ENCODE measurements at regions not wholly inside any gene's neighbourhood (a gene's known extent, or its start where the extent isn't known, plus 50 kb on each side); places are given as distances from the start of the nearest gene placed in this dataset.

DNA sequence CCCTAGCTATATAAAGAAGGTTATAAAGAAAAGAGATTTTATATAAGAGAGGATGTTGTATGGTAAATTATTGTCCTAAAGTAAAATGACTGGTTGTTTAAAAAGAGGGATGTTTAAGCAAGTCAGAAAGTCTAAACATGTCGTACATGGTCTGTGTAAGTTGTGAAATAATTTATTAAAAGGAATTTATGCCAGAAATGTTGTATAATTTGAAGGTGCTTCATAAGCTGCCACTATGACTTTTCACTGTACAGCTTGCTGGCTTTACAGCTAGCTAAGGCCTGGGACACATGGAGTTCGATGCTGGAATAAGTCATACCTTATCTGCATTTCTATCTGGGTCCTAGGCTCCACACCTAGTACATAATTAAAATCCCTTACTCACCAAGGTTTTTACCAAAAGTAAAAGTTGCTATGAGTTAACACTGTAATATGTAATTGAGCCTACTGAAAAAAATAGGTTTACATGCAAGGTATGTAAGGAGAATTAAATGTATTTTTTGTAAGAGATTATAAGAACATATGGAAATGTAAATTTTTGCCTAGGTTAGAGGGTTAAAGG is 59.0 kb upstream of the EDEM3 start:
- DNase-seq = no peak

DNA sequence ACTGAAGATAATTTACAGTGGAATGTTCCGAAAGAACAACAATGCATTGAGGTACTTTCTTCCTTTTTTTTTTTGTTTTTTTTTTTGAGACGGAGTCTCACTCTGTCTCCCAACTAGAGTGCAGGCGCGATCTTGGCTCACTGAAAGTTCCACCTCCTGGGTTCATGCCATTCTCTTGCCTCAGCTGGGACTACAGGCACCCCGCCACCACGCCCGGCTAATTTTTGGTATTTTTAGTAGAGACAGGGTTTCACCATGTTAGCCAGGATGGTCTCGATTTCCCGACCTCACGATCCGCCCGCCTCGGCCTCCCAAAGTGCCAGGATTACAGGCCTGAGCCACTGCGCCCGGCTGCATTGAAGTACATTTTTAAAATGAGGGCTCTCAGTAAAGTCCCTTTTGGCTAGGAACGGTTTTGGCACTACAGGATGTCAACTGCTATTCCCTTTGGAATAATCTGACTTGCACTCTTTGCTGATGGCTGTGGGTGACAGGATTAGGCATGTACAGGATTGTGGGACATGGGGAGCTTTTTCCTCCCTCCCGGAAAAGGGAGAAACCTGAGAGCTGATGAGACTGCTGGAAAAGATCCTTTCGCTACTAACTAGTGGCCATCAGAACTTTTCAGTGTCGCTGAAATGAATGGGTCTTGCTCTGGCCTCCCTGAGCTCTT is 56.9 kb upstream of the EDEM3 start:
- no peak for DNase-seq

DNA sequence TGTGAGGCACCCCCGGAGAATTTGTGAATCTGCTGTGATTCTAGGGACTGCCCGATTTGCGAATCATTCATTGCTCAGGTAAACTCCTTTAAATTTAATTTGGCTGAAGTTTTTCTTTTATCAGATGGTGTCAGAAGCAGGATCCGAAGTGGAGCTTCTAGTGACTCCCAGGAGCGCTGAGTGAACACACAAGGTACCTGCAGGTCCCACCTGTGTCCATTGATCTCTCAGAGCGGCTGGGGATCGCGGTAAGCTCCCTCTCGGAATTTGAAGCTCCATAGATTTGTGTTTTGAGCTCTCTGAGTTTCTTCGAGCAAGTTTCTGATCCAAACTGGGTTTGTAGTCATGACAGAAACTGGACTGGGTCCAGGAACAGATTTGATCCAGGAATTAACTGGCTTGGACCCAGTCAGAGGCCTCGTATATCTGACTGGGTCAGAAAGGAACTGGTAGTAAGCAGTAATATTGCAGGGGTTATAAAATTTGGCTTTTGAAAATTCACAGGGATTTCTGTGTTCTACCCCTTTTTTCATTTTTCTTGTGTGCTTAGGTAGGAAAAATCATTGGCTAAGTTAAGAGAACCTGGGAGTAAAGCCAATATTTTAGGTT is 56.2 kb upstream of the EDEM3 start:
- DNase-seq = no peak

DNA sequence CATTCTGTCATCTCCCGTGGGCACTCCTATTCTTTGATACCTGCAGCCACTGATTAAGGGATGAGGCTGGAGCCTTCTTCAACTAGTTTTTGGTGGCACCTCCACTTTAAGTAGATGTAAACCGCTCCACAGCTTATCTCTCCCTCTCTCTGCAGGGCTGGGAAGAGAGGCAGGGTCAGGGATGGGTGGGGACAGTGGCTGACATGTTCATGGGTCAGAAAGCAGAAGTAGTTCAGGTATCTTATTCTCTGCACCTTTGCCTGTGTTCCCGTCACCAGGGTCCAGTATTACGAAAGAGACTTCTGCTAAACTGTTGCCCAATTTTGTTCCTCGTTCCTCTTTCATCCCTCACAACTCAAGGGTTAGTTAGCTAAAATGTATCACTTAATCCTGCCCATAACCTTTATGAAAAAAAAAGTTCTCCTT is 51.7 kb upstream of the EDEM3 start:
- no peak for DNase-seq

DNA sequence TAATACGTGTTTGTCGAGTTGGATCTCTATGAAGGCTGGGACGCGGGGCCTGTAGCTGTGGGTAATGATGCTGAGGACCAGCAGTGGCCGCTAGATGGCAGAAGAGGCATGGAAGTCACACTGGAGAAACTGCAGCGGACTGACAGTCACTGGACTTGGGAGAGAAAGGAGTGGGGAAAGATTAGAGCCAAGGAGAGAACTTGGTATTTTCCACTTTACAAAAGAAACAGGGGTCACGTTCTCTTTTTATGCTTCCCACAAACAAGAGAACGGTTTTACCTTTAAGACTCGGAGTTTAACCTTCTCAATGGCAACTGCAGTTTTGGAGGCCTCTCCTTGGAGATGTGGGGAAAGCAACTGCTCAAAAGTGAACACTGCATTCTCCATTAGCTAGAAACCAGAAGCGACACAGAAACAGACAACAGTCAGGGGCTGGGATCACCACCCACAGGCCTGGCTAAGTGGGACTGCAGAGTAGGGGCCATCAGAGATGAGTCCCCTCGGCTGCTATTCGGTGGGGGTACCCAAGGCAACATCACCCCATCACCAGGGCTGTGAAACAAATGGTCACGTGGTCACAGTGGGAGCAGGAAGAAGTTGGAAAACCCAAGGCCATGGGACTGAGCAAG is 51.1 kb upstream of the EDEM3 start:
- peak; percentile 17 for DNase-seq
